ENCODE measurements at regions not wholly inside any gene's neighbourhood (a gene's known extent, or its start where the extent isn't known, plus 50 kb on each side); places are given as distances from the start of the nearest gene placed in this dataset.

DNA sequence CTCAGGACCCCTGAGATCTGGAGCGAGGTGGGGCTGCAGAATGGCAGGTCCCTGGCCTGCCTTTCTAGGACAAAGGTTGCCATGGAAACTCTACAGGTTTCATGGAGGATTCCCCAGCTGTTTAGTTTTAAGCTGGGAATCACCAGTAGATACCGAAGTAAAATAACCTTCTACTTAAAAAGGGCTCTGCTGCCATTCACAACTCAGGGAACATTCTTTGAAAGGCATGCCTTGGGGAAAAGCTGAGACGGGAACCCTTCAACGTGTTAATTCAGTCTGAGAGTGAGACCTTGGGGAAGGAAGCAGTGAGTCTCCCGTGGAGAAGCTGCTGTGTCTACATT, 493.3 kb downstream of the BRD1 start:
- TF ChIP-seq REST (IDR thresholded peaks at IDR 0.05; ENCODE audit: insufficient read depth in 1 of 2, low read depth in 2 of 2, low read length in 1 of 2) (no peak), SIN3A (IDR thresholded peaks at IDR 0.05; ENCODE audit: borderline replicate concordance, insufficient read depth, low read depth, low read length) (no peak), POLR2AphosphoS5 (IDR thresholded peaks at IDR 0.05; ENCODE audit: low read depth, low read length) (no peak), TCF7L2 (IDR thresholded peaks at IDR 0.05; ENCODE audit: low read depth, low read length) (no peak)
- TF ChIP-seq, protein P1, sequence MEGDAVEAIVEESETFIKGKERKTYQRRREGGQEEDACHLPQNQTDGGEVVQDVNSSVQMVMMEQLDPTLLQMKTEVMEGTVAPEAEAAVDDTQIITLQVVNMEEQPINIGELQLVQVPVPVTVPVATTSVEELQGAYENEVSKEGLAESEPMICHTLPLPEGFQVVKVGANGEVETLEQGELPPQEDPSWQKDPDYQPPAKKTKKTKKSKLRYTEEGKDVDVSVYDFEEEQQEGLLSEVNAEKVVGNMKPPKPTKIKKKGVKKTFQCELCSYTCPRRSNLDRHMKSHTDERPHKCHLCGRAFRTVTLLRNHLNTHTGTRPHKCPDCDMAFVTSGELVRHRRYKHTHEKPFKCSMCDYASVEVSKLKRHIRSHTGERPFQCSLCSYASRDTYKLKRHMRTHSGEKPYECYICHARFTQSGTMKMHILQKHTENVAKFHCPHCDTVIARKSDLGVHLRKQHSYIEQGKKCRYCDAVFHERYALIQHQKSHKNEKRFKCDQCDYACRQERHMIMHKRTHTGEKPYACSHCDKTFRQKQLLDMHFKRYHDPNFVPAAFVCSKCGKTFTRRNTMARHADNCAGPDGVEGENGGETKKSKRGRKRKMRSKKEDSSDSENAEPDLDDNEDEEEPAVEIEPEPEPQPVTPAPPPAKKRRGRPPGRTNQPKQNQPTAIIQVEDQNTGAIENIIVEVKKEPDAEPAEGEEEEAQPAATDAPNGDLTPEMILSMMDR (IDR thresholded peaks at IDR 0.05): no peak
- no peaks in the 10 kb centered on the region; the same call in 1 of the 2 replicates for H3K27me3 ChIP-seq (ENCODE audit: control insufficient read depth, insufficient read depth, low read length)
- H3K4me3 ChIP-seq (ENCODE audit: low read depth in 2 of 2, low read length in 2 of 2): no peak overlapping the region
- in situ Hi-C loops (cut with HindIII; ENCODE audit: low pct_unique_long_range_greater_than_20kb, low sequenced_read_pairs) (no loop called here), intact Hi-C loops (cut with micrococcal nuclease; ENCODE audit: unreplicated experiment) (no loop called here)
- CTCF ChIA-PET: no interaction called here
- no peaks in the 10 kb centered on the region for H3K4me1 ChIP-seq (ENCODE audit: control insufficient read depth, insufficient read depth, low read length)
- ATAC-seq: no peak
- no peaks in the 10 kb centered on the region for H3K9me3 ChIP-seq (ENCODE audit: control insufficient read depth, insufficient read depth, low read depth, low read length)
- H3K27ac ChIP-seq (ENCODE audit: low read length): no peak overlapping the region
- no TSS peak for BruUV-seq (replicated peaks)
- POLR2A ChIA-PET: no interaction called here
- no peaks in the 10 kb centered on the region for H3K36me3 ChIP-seq (ENCODE audit: control insufficient read depth, insufficient read depth, low read length)
- DNase-seq (ENCODE audit: low read depth, low spot score): no peak

DNA sequence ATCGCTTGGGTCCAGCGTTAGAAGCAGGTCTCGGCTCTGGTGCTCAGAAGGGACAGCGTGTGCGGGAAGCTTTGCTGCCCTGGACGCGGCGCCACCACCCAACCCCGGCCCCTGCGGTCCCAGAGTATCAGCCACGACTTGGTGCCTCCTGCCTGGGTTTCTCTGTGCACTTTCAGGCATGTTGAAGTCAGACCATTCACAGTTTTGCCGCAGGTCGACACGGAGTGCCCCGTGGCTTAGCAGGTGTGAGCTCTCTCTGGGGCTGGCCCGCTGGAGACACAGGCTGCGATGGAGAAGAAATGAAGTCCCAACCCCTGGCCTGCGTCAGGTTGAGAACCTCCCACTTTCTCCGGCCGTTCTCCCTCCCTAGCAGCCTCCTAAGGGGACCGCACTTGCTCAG, 494.5 kb downstream of the BRD1 start:
- CTCF ChIA-PET: no interaction called here
- H3K27me3 ChIP-seq (ENCODE audit: control insufficient read depth, insufficient read depth, low read length): no peaks in the 10 kb centered on the region; the same call in 1 of the 2 replicates

More for the DNA sequence above, 494.5 kb downstream of the BRD1 start:
- POLR2A ChIA-PET: no interaction called here
- H3K36me3 ChIP-seq (ENCODE audit: control insufficient read depth, insufficient read depth, low read length): no peaks in the 10 kb centered on the region
- H3K27ac ChIP-seq (ENCODE audit: low read length): no peak overlapping the region
- no peaks in the 10 kb centered on the region for H3K9me3 ChIP-seq (ENCODE audit: control insufficient read depth, insufficient read depth, low read depth, low read length)
- in situ Hi-C loops (cut with HindIII; ENCODE audit: low pct_unique_long_range_greater_than_20kb, low sequenced_read_pairs): no loop called here
- DNase-seq (ENCODE audit: low read depth, low spot score) (no peak), ATAC-seq (no peak)
- TF ChIP-seq REST (IDR thresholded peaks at IDR 0.05; ENCODE audit: insufficient read depth in 1 of 2, low read depth in 2 of 2, low read length in 1 of 2): no peak
- TF ChIP-seq SIN3A (IDR thresholded peaks at IDR 0.05; ENCODE audit: borderline replicate concordance, insufficient read depth, low read depth, low read length): no peak
- no peak for TF ChIP-seq TCF7L2 (IDR thresholded peaks at IDR 0.05; ENCODE audit: low read depth, low read length)
- no peak for TF ChIP-seq POLR2AphosphoS5 (IDR thresholded peaks at IDR 0.05; ENCODE audit: low read depth, low read length)
- TF ChIP-seq, protein P1 (IDR thresholded peaks at IDR 0.05): no peak
- BruUV-seq (replicated peaks): no TSS peak
- no peaks in the 10 kb centered on the region for H3K4me1 ChIP-seq (ENCODE audit: control insufficient read depth, insufficient read depth, low read length)
- no peak overlapping the region for H3K4me3 ChIP-seq (ENCODE audit: low read depth in 2 of 2, low read length in 2 of 2)
- intact Hi-C loops (cut with micrococcal nuclease; ENCODE audit: unreplicated experiment): no loop called here

Data from Panc1 (cell line).